ENCODE measurements at regions not wholly inside any gene's neighbourhood (a gene's known extent, or its start where the extent isn't known, plus 50 kb on each side); places are given as distances from the start of the nearest gene placed in this dataset.

- Histone ChIP-seq H3K36me3 (ENCODE audit: insufficient read depth, low read length) (no peaks in the 10 kb centered on the region), H3K4me1 (ENCODE audit: insufficient read depth, low read length) (no peaks in the 10 kb centered on the region), H3K9me3 (ENCODE audit: low read depth, low read length) (no peaks in the 10 kb centered on the region), H4K20me1 (ENCODE audit: insufficient read depth, low read length) (no peaks in the 10 kb centered on the region), H2AFZ (ENCODE audit: low read length) (no peak overlapping the region), H3K27ac (ENCODE audit: low read depth, low read length) (no peak overlapping the region), H3K4me3 (ENCODE audit: insufficient read depth, low read length) (no peak overlapping the region), H3K79me2 (ENCODE audit: insufficient read depth, low read length) (no peaks in the 10 kb centered on the region), H3K4me2 (ENCODE audit: insufficient read depth, low read length) (no peak overlapping the region), H3K27me3 (ENCODE audit: insufficient read depth, low read length) (no peaks in the 10 kb centered on the region)
- no peak for DNase-seq (ENCODE audit: insufficient read length, low spot score, missing footprints)
- no peak for TF ChIP-seq CTCF (IDR thresholded peaks at IDR 0.05; ENCODE audit: extremely low read depth, low read depth, low read length)
These were observed 255.9 kb upstream of the RNF32 start for GRCh38 chr7:156384706-156385105.

- Histone ChIP-seq H3K36me3 (ENCODE audit: insufficient read depth, low read length) (no peaks in the 10 kb centered on the region), H3K4me3 (ENCODE audit: insufficient read depth, low read length) (no peak overlapping the region), H3K79me2 (ENCODE audit: insufficient read depth, low read length) (no peaks in the 10 kb centered on the region), H3K27ac (ENCODE audit: low read depth, low read length) (no peak overlapping the region), H3K27me3 (ENCODE audit: insufficient read depth, low read length) (no peaks in the 10 kb centered on the region), H2AFZ (ENCODE audit: low read length) (no peak overlapping the region), H4K20me1 (ENCODE audit: insufficient read depth, low read length) (no peaks in the 10 kb centered on the region), H3K4me1 (ENCODE audit: insufficient read depth, low read length) (no peaks in the 10 kb centered on the region), H3K9me3 (ENCODE audit: low read depth, low read length) (no peaks in the 10 kb centered on the region), H3K4me2 (ENCODE audit: insufficient read depth, low read length) (no peak overlapping the region)
- TF ChIP-seq CTCF (IDR thresholded peaks at IDR 0.05; ENCODE audit: extremely low read depth, low read depth, low read length): no peak
- no peak for DNase-seq (ENCODE audit: insufficient read length, low spot score, missing footprints)
These were observed 257.0 kb upstream of the RNF32 start for GRCh38 chr7:156383526-156383925.

- H3K36me3 ChIP-seq (ENCODE audit: insufficient read depth, low read length): no peaks in the 10 kb centered on the region
- TF ChIP-seq CTCF (IDR thresholded peaks at IDR 0.05; ENCODE audit: extremely low read depth, low read depth, low read length): no peak
- no peaks in the 10 kb centered on the region for H4K20me1 ChIP-seq (ENCODE audit: insufficient read depth, low read length)
- H3K27me3 ChIP-seq (ENCODE audit: insufficient read depth, low read length): no peaks in the 10 kb centered on the region
- no peaks in the 10 kb centered on the region for H3K4me1 ChIP-seq (ENCODE audit: insufficient read depth, low read length)
- no peaks in the 10 kb centered on the region for H3K9me3 ChIP-seq (ENCODE audit: low read depth, low read length)
- H3K79me2 ChIP-seq (ENCODE audit: insufficient read depth, low read length): no peaks in the 10 kb centered on the region
- H3K27ac ChIP-seq (ENCODE audit: low read depth, low read length): no peak overlapping the region
- DNase-seq (ENCODE audit: insufficient read length, low spot score, missing footprints): no peak
- H3K4me3 ChIP-seq (ENCODE audit: insufficient read depth, low read length): no peak overlapping the region
- H2AFZ ChIP-seq (ENCODE audit: low read length): no peak overlapping the region
- H3K4me2 ChIP-seq (ENCODE audit: insufficient read depth, low read length): no peak overlapping the region
These were observed 260.3 kb upstream of the RNF32 start for GRCh38 chr7:156380261-156380660.

GRCh38 chr7:156379324-156380070 is 261.1 kb upstream of the RNF32 start:
- Histone ChIP-seq H3K79me2 (ENCODE audit: insufficient read depth, low read length) (no peaks in the 10 kb centered on the region), H4K20me1 (ENCODE audit: insufficient read depth, low read length) (no peaks in the 10 kb centered on the region), H3K36me3 (ENCODE audit: insufficient read depth, low read length) (no peaks in the 10 kb centered on the region), H3K4me2 (ENCODE audit: insufficient read depth, low read length) (no peak overlapping the region), H3K4me1 (ENCODE audit: insufficient read depth, low read length) (no peaks in the 10 kb centered on the region), H3K27me3 (ENCODE audit: insufficient read depth, low read length) (no peaks in the 10 kb centered on the region), H2AFZ (ENCODE audit: low read length) (no peak overlapping the region), H3K4me3 (ENCODE audit: insufficient read depth, low read length) (no peak overlapping the region), H3K27ac (ENCODE audit: low read depth, low read length) (no peak overlapping the region), H3K9me3 (ENCODE audit: low read depth, low read length) (no peaks in the 10 kb centered on the region)
- DNase-seq (ENCODE audit: insufficient read length, low spot score, missing footprints): no peak
- TF ChIP-seq CTCF (IDR thresholded peaks at IDR 0.05; ENCODE audit: extremely low read depth, low read depth, low read length): no peak

All from osteoblast (primary cell).